Liver (tissue), 8 donors: ENCODE measurements at regions not wholly inside any gene's neighbourhood (a gene's known extent, or its start where the extent isn't known, plus 50 kb on each side); places are given as distances from the start of the nearest gene placed in this dataset.

Experiments
- DNase-seq: peaks from one replicate; pipeline ENCODE4 v3.0.0-alpha.2; 2017; ENCODE audit warnings: low spot score
- H3K27ac ChIP-seq, 2 donors: one replicate each; pipeline ENCODE4 v1.7.0; 2013; ENCODE audit warnings: inconsistent platforms in 2 of 2, low read length in 2 of 2, control low read depth in 1 of 2, low read depth in 1 of 2, mild to moderate bottlenecking in 1 of 2
- H3K27me3 ChIP-seq, 4 donors: one replicate each; pipeline versions ENCODE4 v1.6.1 to v1.7.0; 2013; ENCODE audit warnings: low read length in 3 of 4, inconsistent platforms in 1 of 4, mild to moderate bottlenecking in 1 of 4, moderate library complexity in 1 of 4; ENCODE audit not compliant: control insufficient read depth in 4 of 4, insufficient read depth in 4 of 4
- H3K36me3 ChIP-seq, 4 donors: one replicate each; pipeline versions ENCODE4 v1.6.1 to v1.7.0; 2013; ENCODE audit warnings: low read length in 3 of 4, mild to moderate bottlenecking in 3 of 4, low read depth in 1 of 4, moderate library complexity in 1 of 4; ENCODE audit not compliant: control insufficient read depth in 4 of 4, insufficient read depth in 3 of 4
- H3K4me1 ChIP-seq, 4 donors: one replicate each; pipeline versions ENCODE4 v1.6.1 to v1.7.0; 2013; ENCODE audit warnings: low read length in 3 of 4, mild to moderate bottlenecking in 3 of 4, moderate library complexity in 1 of 4; ENCODE audit not compliant: control insufficient read depth in 4 of 4, insufficient read depth in 4 of 4
- H3K4me3 ChIP-seq, 3 donors: one replicate each; pipeline versions ENCODE4 v1.6.1 to v1.7.0; 2013; ENCODE audit warnings: low read length in 3 of 3, control low read depth in 1 of 3, low read depth in 1 of 3, mild to moderate bottlenecking in 1 of 3
- H3K9ac ChIP-seq, 2 donors: one replicate each; pipeline ENCODE4 v1.7.0; 2013; ENCODE audit warnings: low read length in 2 of 2, mild to moderate bottlenecking in 2 of 2, moderate library complexity in 2 of 2, control low read depth in 1 of 2, low read depth in 1 of 2
- H3K9me3 ChIP-seq, 4 donors: one replicate each; pipeline versions ENCODE4 v1.6.1 to v1.7.0; 2013; ENCODE audit warnings: low read length in 3 of 4; ENCODE audit not compliant: control insufficient read depth in 4 of 4
- EGR1 ChIP-seq, 2 donors: IDR thresholded peaks; 2 replicates each; pipeline ENCODE4 v1.6.1; 2016 to 2018; ENCODE audit warnings: antibody characterized with exemption in 2 of 2, low read depth in 2 of 2
- FOXA1 ChIP-seq: IDR thresholded peaks from 2 replicates; pipeline ENCODE4 v1.6.1; 2016; ENCODE audit warnings: antibody characterized with exemption
- FOXA2 ChIP-seq: IDR thresholded peaks from 2 replicates; pipeline ENCODE4 v1.6.1; 2016; ENCODE audit warnings: antibody characterized with exemption
- GABPA ChIP-seq, 2 donors: IDR thresholded peaks in 1 of 2; conservative IDR thresholded peaks in 1 of 2; 2 replicates each; pipeline ENCODE4 v1.6.1; 2016; ENCODE audit warnings: antibody characterized with exemption in 2 of 2, mild to moderate bottlenecking in 1 of 2, moderate library complexity in 1 of 2
- HNF4A ChIP-seq, 2 donors: conservative IDR thresholded peaks; 2 replicates each; pipeline ENCODE4 v1.6.1; 2016; ENCODE audit warnings: antibody characterized with exemption in 2 of 2, mild to moderate bottlenecking in 2 of 2
- HNF4G ChIP-seq: IDR thresholded peaks from 2 replicates; pipeline ENCODE4 v1.6.1; 2016; ENCODE audit warnings: antibody characterized with exemption
- JUND ChIP-seq, 2 donors: IDR thresholded peaks; 2 replicates each; pipeline ENCODE4 v1.6.1; 2016; ENCODE audit warnings: antibody characterized with exemption in 2 of 2
- NR2F2 ChIP-seq: IDR thresholded peaks from 2 replicates; pipeline ENCODE4 v1.6.1; 2016; ENCODE audit warnings: antibody characterized with exemption
- RAD21 ChIP-seq, 2 donors: IDR thresholded peaks; 2 replicates each; pipeline ENCODE4 v1.6.1; 2016; ENCODE audit warnings: antibody characterized with exemption in 2 of 2, mild to moderate bottlenecking in 2 of 2
- RXRA ChIP-seq, 2 donors: IDR thresholded peaks; 2 replicates each; pipeline ENCODE4 v1.6.1; 2017 to 2018; ENCODE audit warnings: antibody characterized with exemption in 2 of 2, mild to moderate bottlenecking in 1 of 2
- SP1 ChIP-seq: IDR thresholded peaks from 2 replicates; pipeline ENCODE4 v1.6.1; 2018; ENCODE audit warnings: antibody characterized with exemption, mild to moderate bottlenecking
- TAF1 ChIP-seq: conservative IDR thresholded peaks from 2 replicates; pipeline ENCODE4 v1.6.1; 2016; ENCODE audit warnings: antibody characterized with exemption, mild to moderate bottlenecking
- YY1 ChIP-seq: IDR thresholded peaks from 2 replicates; pipeline ENCODE4 v1.6.1; 2016; ENCODE audit warnings: antibody characterized with exemption, mild to moderate bottlenecking
- WGBS: extraction: QIAGEN DNeasy Blood & Tissue Kit; methylation state at CpG from one replicate; pipeline ENCODE4 v1.1.7; 2013; 5-methylcytosine and 5-hydroxymethylcytosine counted together
- TF ChIP-seq, protein P1 (sequence below): IDR thresholded peaks from 2 replicates; pipeline ENCODE4 v1.6.1; 2016; ENCODE audit warnings: antibody characterized with exemption, mild to moderate bottlenecking
- TF ChIP-seq, protein P2 (sequence below): IDR thresholded peaks from 2 replicates; pipeline ENCODE4 v1.6.1; 2016; ENCODE audit warnings: antibody characterized with exemption
- TF ChIP-seq, protein P3 (sequence below): fragments of 150-350 bp; IDR thresholded peaks from 2 replicates; pipeline ENCODE4 v1.5.1; 2017; ENCODE audit warnings: improper control_type of control experiment, low read depth, low read length; ENCODE audit not compliant: missing input control
- TF ChIP-seq, protein P4 (sequence below): IDR thresholded peaks from 2 replicates; pipeline ENCODE4 v1.6.1; 2016; ENCODE audit warnings: antibody characterized with exemption
- TF ChIP-seq, protein P5 (sequence below): IDR thresholded peaks from 2 replicates; pipeline ENCODE4 v1.6.1; 2016; ENCODE audit warnings: antibody characterized with exemption
- donor health status: healthy.
- donor health status: healthy.
- donor health status: healthy.
- donor health status: healthy.
- donor health status: healthy.

DNA sequence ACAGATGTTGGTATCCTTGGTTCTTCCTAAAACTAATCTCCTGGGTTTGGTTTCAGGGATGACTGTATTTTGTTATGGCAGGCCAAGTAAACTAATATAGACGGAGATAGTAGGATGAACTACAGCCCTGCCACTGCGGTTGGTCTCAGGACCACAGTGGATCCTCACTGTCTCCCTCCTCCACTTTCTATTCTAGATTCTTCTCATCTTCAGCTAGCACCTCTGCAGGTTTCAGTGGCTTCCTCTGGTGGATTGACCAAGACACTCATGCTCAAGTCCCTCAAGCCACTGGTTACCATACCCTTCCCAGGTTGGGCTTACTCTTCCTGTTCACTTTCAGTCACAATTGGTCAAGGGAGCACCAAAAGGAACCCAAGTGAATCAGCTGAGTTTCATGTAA lies 71.1 kb upstream of the CLDN18 start:
- H3K27ac ChIP-seq = no peak overlapping the region
- 83% methylated on average over 2 of the region's 2 CpGs for WGBS
- H3K27me3 ChIP-seq = peaks cover 0 to 6% (median 0%) of the 10 kb centered on the region in 4 donors
- no peak overlapping the region for H3K4me3 ChIP-seq
- H3K9me3 ChIP-seq = no peaks in the 10 kb centered on the region
- no peak for DNase-seq
- TF ChIP-seq FOXA1 = no peak
- no peak for TF ChIP-seq NR2F2
- no peak for TF ChIP-seq FOXA2
- no peak for TF ChIP-seq EGR1 (IDR thresholded peaks at IDR 0.05; ENCODE audit: low read depth in 2 of 2)
- TF ChIP-seq, protein P1, sequence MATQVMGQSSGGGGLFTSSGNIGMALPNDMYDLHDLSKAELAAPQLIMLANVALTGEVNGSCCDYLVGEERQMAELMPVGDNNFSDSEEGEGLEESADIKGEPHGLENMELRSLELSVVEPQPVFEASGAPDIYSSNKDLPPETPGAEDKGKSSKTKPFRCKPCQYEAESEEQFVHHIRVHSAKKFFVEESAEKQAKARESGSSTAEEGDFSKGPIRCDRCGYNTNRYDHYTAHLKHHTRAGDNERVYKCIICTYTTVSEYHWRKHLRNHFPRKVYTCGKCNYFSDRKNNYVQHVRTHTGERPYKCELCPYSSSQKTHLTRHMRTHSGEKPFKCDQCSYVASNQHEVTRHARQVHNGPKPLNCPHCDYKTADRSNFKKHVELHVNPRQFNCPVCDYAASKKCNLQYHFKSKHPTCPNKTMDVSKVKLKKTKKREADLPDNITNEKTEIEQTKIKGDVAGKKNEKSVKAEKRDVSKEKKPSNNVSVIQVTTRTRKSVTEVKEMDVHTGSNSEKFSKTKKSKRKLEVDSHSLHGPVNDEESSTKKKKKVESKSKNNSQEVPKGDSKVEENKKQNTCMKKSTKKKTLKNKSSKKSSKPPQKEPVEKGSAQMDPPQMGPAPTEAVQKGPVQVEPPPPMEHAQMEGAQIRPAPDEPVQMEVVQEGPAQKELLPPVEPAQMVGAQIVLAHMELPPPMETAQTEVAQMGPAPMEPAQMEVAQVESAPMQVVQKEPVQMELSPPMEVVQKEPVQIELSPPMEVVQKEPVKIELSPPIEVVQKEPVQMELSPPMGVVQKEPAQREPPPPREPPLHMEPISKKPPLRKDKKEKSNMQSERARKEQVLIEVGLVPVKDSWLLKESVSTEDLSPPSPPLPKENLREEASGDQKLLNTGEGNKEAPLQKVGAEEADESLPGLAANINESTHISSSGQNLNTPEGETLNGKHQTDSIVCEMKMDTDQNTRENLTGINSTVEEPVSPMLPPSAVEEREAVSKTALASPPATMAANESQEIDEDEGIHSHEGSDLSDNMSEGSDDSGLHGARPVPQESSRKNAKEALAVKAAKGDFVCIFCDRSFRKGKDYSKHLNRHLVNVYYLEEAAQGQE = no peak
- no peak for TF ChIP-seq GABPA (IDR thresholded peaks at IDR 0.05 in 1 of 2, conservative IDR thresholded peaks at IDR 0.05 in 1 of 2)
- no peak overlapping the region for H3K9ac ChIP-seq
- H3K36me3 ChIP-seq = no peaks in the 10 kb centered on the region
- H3K4me1 ChIP-seq = no peaks in the 10 kb centered on the region

DNA sequence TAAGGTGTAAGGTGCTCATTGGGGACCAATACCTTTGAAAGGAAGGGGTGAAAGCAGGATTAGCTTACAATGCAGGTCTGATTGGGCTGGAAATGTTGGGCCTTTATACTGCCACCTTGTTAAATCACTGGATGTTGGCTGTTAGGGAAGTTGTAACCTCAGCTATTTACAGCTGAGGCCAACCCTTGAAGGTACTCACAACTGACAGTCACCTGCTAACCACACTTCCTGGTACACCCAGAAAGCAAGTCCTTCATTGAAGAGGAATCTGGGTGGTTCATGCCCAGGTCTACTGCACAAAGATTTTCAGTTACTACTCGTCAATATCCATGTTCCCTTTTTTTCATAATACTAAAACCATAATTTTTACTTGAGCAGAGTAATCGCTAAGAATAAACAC lies 65.4 kb upstream of the CLDN18 start:
- H3K36me3 ChIP-seq = no peaks in the 10 kb centered on the region
- 74% methylated on average over 2 of the region's 2 CpGs for WGBS
- TF ChIP-seq, protein P2, sequence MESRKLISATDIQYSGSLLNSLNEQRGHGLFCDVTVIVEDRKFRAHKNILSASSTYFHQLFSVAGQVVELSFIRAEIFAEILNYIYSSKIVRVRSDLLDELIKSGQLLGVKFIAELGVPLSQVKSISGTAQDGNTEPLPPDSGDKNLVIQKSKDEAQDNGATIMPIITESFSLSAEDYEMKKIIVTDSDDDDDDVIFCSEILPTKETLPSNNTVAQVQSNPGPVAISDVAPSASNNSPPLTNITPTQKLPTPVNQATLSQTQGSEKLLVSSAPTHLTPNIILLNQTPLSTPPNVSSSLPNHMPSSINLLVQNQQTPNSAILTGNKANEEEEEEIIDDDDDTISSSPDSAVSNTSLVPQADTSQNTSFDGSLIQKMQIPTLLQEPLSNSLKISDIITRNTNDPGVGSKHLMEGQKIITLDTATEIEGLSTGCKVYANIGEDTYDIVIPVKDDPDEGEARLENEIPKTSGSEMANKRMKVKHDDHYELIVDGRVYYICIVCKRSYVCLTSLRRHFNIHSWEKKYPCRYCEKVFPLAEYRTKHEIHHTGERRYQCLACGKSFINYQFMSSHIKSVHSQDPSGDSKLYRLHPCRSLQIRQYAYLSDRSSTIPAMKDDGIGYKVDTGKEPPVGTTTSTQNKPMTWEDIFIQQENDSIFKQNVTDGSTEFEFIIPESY = no peak
- TF ChIP-seq, protein P1 = no peak
- TF ChIP-seq RAD21 (IDR thresholded peaks at IDR 0.05) (no peak), JUND (IDR thresholded peaks at IDR 0.05) (no peak), YY1 (no peak), FOXA1 (no peak), GABPA (IDR thresholded peaks at IDR 0.05 in 1 of 2, conservative IDR thresholded peaks at IDR 0.05 in 1 of 2) (no peak), NR2F2 (no peak), HNF4G (no peak), EGR1 (IDR thresholded peaks at IDR 0.05; ENCODE audit: low read depth in 2 of 2) (no peak), RXRA (IDR thresholded peaks at IDR 0.05) (no peak), FOXA2 (no peak), HNF4A (conservative IDR thresholded peaks at IDR 0.05) (no peak), TAF1 (no peak), SP1 (no peak)
- TF ChIP-seq, protein P3, sequence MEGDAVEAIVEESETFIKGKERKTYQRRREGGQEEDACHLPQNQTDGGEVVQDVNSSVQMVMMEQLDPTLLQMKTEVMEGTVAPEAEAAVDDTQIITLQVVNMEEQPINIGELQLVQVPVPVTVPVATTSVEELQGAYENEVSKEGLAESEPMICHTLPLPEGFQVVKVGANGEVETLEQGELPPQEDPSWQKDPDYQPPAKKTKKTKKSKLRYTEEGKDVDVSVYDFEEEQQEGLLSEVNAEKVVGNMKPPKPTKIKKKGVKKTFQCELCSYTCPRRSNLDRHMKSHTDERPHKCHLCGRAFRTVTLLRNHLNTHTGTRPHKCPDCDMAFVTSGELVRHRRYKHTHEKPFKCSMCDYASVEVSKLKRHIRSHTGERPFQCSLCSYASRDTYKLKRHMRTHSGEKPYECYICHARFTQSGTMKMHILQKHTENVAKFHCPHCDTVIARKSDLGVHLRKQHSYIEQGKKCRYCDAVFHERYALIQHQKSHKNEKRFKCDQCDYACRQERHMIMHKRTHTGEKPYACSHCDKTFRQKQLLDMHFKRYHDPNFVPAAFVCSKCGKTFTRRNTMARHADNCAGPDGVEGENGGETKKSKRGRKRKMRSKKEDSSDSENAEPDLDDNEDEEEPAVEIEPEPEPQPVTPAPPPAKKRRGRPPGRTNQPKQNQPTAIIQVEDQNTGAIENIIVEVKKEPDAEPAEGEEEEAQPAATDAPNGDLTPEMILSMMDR = no peak
- TF ChIP-seq, protein P4, sequence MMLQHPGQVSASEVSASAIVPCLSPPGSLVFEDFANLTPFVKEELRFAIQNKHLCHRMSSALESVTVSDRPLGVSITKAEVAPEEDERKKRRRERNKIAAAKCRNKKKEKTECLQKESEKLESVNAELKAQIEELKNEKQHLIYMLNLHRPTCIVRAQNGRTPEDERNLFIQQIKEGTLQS = no peak
- TF ChIP-seq, protein P5, sequence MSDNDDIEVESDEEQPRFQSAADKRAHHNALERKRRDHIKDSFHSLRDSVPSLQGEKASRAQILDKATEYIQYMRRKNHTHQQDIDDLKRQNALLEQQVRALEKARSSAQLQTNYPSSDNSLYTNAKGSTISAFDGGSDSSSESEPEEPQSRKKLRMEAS = no peak
- H3K4me3 ChIP-seq = no peak overlapping the region
- no peak overlapping the region for H3K9ac ChIP-seq
- no peak overlapping the region for H3K27ac ChIP-seq
- no peak for DNase-seq
- H3K4me1 ChIP-seq = no peaks in the 10 kb centered on the region
- H3K27me3 ChIP-seq = peaks cover 0 to 3% (median 0%) of the 10 kb centered on the region in 4 donors
- no peaks in the 10 kb centered on the region for H3K9me3 ChIP-seq
